ENCODE measurements at regions not wholly inside any gene's neighbourhood (a gene's known extent, or its start where the extent isn't known, plus 50 kb on each side); places are given as distances from the start of the nearest gene placed in this dataset.

DNA sequence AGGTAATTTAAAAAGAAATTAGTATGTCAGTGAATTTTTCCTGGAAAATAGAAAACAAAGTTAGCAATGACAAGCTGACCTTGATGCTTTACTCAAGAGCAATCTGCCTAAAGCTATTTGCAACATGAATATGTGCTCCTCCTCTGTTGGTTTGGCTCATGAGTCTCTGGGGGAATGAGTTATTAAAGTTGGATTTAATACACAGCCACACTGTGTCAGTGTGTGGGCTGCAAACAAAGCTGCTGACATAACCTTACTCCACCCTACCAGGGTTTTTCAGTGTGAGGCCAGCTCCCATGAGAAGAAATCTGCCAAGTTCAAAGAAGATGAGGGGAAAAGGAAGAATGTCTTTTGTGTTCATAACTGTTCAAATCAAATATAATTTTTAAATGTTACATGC lies 280.5 kb downstream of the TLL1 start:
- Histone ChIP-seq H3K9me3 (replicated peaks) (no peaks in the 10 kb centered on the region), H3K4me1 (no peaks in the 10 kb centered on the region), H3K27me3 (ENCODE audit: low read depth) (peaks cover 21% of the 10 kb centered on the region), H3K27ac (replicated peaks) (no peak overlapping the region), H3K4me3 (no peak overlapping the region), H3K36me3 (no peaks in the 10 kb centered on the region)
- TF ChIP-seq, protein P1, sequence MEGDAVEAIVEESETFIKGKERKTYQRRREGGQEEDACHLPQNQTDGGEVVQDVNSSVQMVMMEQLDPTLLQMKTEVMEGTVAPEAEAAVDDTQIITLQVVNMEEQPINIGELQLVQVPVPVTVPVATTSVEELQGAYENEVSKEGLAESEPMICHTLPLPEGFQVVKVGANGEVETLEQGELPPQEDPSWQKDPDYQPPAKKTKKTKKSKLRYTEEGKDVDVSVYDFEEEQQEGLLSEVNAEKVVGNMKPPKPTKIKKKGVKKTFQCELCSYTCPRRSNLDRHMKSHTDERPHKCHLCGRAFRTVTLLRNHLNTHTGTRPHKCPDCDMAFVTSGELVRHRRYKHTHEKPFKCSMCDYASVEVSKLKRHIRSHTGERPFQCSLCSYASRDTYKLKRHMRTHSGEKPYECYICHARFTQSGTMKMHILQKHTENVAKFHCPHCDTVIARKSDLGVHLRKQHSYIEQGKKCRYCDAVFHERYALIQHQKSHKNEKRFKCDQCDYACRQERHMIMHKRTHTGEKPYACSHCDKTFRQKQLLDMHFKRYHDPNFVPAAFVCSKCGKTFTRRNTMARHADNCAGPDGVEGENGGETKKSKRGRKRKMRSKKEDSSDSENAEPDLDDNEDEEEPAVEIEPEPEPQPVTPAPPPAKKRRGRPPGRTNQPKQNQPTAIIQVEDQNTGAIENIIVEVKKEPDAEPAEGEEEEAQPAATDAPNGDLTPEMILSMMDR (IDR thresholded peaks at IDR 0.05; ENCODE audit: borderline replicate concordance): no peak
- intact Hi-C loops (cut with micrococcal nuclease): no loop called here
- no peak for DNase-seq

DNA sequence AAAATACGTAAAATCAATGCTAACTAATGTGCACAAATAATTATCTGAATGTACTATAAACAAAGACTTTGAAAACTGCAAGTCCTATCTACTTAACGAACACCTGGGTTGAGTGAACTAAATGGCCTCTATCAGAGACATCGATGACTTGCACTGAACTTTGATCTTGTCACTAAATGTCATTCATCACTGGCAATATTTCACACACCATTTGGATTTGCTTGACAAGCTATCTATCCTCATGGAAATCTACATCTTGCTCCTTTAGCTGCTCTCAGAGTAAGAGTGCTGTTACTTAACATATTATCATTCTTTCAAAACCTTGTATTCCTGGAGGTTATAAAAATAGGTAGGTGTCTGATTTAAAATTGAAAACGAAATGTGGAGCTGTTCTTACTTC lies 289.3 kb downstream of the TLL1 start:
- Histone ChIP-seq H3K4me1 (no peaks in the 10 kb centered on the region), H3K9me3 (replicated peaks) (peaks cover 8% of the 10 kb centered on the region), H3K27ac (replicated peaks) (no peak overlapping the region), H3K36me3 (no peaks in the 10 kb centered on the region), H3K27me3 (ENCODE audit: low read depth) (peaks cover 47% of the 10 kb centered on the region), H3K4me3 (no peak overlapping the region)
- DNase-seq: no peak
- intact Hi-C loops (cut with micrococcal nuclease): no loop called here
- TF ChIP-seq, protein P1 (IDR thresholded peaks at IDR 0.05; ENCODE audit: borderline replicate concordance): no peak

DNA sequence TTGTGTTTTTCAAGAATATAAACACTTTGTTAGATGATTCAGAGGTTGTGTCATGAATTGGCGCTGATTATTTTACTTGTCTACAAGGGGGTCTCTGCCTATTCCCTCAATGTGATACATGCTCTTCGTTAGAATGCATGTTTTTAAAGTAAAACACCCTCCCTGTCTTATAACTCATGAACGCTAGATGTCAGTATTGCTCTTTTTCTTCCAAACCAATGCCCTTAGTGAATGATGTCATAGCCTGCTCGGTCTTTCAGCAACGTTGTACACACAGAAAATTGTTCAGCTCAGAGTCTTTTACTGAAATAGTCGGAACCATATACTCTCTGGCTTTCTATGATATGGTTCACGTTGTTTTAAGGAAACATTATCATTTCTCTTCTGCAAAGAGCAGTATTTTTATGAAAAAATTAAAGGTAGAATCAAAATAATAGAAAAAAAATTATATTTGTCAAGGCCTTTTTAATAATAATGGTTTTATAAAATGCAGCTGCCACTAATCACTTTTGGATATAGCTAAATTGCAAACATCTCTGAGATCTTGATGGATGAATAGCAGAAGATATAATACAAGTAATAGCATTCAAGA lies 292.9 kb downstream of the TLL1 start:
- no peak overlapping the region for H3K27ac ChIP-seq (replicated peaks)
- no peak for DNase-seq
- H3K36me3 ChIP-seq: no peaks in the 10 kb centered on the region
- H3K27me3 ChIP-seq (ENCODE audit: low read depth): peaks cover 28% of the 10 kb centered on the region
- TF ChIP-seq, protein P1 (IDR thresholded peaks at IDR 0.05; ENCODE audit: borderline replicate concordance): peak; percentile 81
- intact Hi-C loops (cut with micrococcal nuclease): no loop called here
- no peak overlapping the region for H3K4me3 ChIP-seq
- peaks cover 2% of the 10 kb centered on the region for H3K9me3 ChIP-seq (replicated peaks)
- no peaks in the 10 kb centered on the region for H3K4me1 ChIP-seq

DNA sequence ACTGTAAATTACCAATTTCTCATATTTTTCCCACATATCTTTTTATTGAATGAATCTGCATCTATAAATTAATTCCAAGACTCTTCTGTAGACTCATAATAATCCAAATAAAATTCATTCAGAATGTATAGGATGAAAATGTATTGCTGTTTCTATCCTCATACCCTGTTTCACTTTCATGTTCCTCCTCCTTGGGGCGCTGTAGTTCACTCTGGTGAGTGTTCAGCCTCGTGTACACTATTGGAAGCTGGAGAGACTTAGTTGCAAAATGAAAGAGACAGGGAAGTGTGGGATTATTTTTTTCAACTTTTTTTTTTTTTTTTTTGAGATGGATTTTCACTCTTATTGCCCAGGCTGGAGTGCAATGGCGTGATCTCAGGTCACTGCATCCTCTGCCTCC lies 296.1 kb downstream of the TLL1 start:
- no peaks in the 10 kb centered on the region for H3K4me1 ChIP-seq
- TF ChIP-seq, protein P1 (IDR thresholded peaks at IDR 0.05; ENCODE audit: borderline replicate concordance): no peak
- intact Hi-C loops (cut with micrococcal nuclease): no loop called here

DNA sequence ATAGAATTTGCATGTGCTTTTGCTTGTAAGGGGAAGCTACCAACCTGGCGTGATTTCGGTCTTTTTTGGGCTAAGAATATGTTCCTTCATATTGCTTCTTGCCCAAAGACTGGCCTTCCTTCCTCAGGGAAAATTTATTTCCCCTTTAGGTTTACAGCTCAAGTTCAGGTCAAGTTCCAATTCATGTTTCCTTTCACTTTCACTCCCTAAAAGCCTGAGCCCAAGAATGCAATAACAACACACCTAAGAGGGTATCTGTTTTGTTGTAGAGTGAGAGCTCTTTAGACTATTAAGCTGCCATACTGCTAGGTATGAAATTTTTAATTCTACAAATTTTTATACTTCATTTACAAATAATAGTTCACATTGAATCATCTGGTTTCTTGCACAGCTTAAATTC lies 299.6 kb downstream of the TLL1 start:
- Histone ChIP-seq H3K4me3 (no peak overlapping the region), H3K4me1 (no peaks in the 10 kb centered on the region), H3K36me3 (no peaks in the 10 kb centered on the region), H3K27ac (replicated peaks) (no peak overlapping the region), H3K9me3 (replicated peaks) (peaks cover 18% of the 10 kb centered on the region), H3K27me3 (ENCODE audit: low read depth) (peaks cover 18% of the 10 kb centered on the region)
- TF ChIP-seq, protein P1 (IDR thresholded peaks at IDR 0.05; ENCODE audit: borderline replicate concordance): no peak
- intact Hi-C loops (cut with micrococcal nuclease): no loop called here
- no peak for DNase-seq

More for the DNA sequence above, 296.1 kb downstream of the TLL1 start:
- H3K9me3 ChIP-seq (replicated peaks): peaks cover 18% of the 10 kb centered on the region
- H3K27ac ChIP-seq (replicated peaks): no peak overlapping the region
- H3K27me3 ChIP-seq (ENCODE audit: low read depth): peaks cover 8% of the 10 kb centered on the region
- no peak overlapping the region for H3K4me3 ChIP-seq
- H3K36me3 ChIP-seq: no peaks in the 10 kb centered on the region
- DNase-seq: no peak
